Sigmoid colon (tissue), 4 donors: ENCODE measurements at regions not wholly inside any gene's neighbourhood (a gene's known extent, or its start where the extent isn't known, plus 50 kb on each side); places are given as distances from the start of the nearest gene placed in this dataset.

Source experiments
- POLR2A ChIP-seq, 2 donors: fragments of 450-650 bp; IDR thresholded peaks; one replicate each; pipeline ENCODE4 v1.6.1; 2016; ENCODE audit warnings: antibody characterized with exemption in 2 of 2, mild to moderate bottlenecking in 2 of 2, moderate library complexity in 2 of 2
- POLR2AphosphoS5 ChIP-seq, 4 donors: sonication (generic); formaldehyde crosslinking; IDR thresholded peaks; one replicate each; pipeline ENCODE4 v1.6.1; 2017; ENCODE audit warnings: antibody characterized with exemption in 4 of 4
- TF ChIP-seq, protein P1 (sequence below), 4 experiments: fragments of 450-650 bp in 3 of 4; fragments of 200-600 bp in 1 of 4; IDR thresholded peaks; one replicate each; pipeline ENCODE4 v1.5.1; 2016 to 2019; ENCODE audit warnings: antibody characterized with exemption in 4 of 4, mild to moderate bottlenecking in 3 of 4, moderate library complexity in 2 of 4

DNA sequence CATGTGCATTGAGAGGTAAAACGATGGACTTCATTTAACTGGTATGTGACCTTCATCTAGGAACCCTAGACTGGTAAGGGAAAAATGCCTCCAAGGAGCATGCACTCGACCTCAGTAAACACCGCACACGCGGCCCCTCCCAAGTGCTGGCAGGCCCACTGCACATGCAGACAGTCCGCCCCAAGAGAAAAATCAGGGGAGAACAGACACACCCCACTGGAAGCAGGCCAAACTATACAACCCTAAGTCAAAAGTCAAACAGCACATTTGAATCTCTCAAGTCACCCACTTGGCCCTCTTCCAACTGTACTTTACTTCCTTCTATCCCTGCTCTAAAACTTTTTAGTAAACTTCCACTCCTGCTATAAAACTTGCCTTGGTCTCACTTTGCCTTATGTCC is 250.1 kb upstream of the HES1 start:
- TF ChIP-seq, protein P1, sequence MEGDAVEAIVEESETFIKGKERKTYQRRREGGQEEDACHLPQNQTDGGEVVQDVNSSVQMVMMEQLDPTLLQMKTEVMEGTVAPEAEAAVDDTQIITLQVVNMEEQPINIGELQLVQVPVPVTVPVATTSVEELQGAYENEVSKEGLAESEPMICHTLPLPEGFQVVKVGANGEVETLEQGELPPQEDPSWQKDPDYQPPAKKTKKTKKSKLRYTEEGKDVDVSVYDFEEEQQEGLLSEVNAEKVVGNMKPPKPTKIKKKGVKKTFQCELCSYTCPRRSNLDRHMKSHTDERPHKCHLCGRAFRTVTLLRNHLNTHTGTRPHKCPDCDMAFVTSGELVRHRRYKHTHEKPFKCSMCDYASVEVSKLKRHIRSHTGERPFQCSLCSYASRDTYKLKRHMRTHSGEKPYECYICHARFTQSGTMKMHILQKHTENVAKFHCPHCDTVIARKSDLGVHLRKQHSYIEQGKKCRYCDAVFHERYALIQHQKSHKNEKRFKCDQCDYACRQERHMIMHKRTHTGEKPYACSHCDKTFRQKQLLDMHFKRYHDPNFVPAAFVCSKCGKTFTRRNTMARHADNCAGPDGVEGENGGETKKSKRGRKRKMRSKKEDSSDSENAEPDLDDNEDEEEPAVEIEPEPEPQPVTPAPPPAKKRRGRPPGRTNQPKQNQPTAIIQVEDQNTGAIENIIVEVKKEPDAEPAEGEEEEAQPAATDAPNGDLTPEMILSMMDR (IDR thresholded peaks at IDR 0.05), result no peak
- TF ChIP-seq POLR2A (IDR thresholded peaks at IDR 0.05), result no peak
- TF ChIP-seq POLR2AphosphoS5 (IDR thresholded peaks at IDR 0.05), result no peak
